ENCODE measurements at regions not wholly inside any gene's neighbourhood (a gene's known extent, or its start where the extent isn't known, plus 50 kb on each side); places are given as distances from the start of the nearest gene placed in this dataset.
"Not testable (repeated sequence)": the region's sequence is repeated elsewhere in the genome, so short reads cannot be mapped to it uniquely, and the experiment has no call there.

DNA sequence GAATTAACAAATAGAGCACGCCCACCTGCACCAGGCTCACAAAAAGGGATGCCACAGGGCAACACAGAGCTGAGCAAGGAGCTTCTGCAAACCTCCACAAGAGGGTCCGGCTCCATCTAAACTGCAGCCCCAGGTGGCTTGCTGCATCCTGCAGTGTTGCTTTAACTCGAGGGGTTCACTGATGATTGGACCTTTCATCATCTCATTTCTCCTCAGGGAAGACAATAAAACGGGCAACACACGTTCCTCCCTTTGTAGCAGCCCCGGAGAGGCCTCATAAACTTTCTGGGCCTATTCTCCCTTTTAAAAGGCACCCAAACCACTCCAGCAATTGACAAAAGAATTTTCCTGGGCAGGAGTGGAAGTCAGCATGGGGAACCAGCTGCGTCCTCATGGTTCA is 161.5 kb upstream of the CDH4 start:
- no peaks in the 10 kb centered on the region for H3K4me1 ChIP-seq (ENCODE audit: control insufficient read depth, insufficient read depth, low read length)
- ATAC-seq: no peak
- H3K27ac ChIP-seq (ENCODE audit: low read length): no peak overlapping the region
- intact Hi-C loops (cut with DNase I): no loop called here
- no peak overlapping the region for H3K4me3 ChIP-seq (ENCODE audit: low read length)
- 45% methylated on average over 7 of the region's 7 CpGs for WGBS
- no peaks in the 10 kb centered on the region for H3K27me3 ChIP-seq (ENCODE audit: control insufficient read depth, insufficient read depth)
- H3K9me3 ChIP-seq (ENCODE audit: control insufficient read depth, low read length): peaks cover 2% of the 10 kb centered on the region
- no peak for DNase-seq

DNA sequence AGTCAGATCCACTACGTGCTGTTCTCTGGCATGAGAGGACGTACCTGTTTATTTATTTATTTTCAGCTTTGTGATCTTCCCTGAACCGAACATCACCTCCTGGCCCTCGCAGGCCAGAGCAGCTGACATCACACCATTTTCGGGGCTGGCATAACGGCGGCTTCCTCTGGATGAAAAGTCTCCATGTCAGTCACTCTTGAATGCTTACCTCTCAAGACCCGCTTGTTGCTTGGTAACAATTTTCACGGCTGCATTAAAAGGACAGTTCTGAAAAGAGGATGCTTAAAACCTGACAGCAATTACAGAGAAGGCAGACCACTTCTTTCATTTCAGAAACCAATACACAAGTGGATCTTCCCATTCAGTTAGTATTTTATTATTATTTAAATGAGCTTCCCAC is 159.8 kb upstream of the CDH4 start:
- Histone ChIP-seq H3K9me3 (ENCODE audit: control insufficient read depth, low read length) (peaks cover 2% of the 10 kb centered on the region), H3K27ac (ENCODE audit: low read length) (no peak overlapping the region), H3K4me3 (ENCODE audit: low read length) (no peak overlapping the region), H3K27me3 (ENCODE audit: control insufficient read depth, insufficient read depth) (no peaks in the 10 kb centered on the region), H3K4me1 (ENCODE audit: control insufficient read depth, insufficient read depth, low read length) (no peaks in the 10 kb centered on the region)
- intact Hi-C loops (cut with DNase I): no loop called here
- ATAC-seq: no peak
- 83% methylated on average over 9 of the region's 9 CpGs for WGBS
- no peak for DNase-seq

DNA sequence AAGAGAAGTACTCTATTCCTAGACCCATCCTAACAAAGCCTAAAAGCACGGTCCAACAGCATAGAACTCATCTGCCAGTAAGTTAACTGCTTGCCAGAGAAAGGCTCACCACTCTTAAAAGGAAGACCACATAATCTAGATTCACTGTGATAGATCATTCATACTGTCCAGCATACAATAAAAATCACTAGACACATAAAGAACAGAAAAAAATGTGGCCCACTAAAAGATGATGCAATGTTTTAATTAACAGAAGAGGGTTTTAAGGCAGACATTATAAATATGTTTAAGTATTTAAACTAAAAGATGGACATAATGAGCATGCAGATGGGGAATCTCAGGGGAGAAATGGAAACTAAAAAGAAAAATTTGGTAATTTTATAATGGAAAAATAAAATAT is 157.5 kb upstream of the CDH4 start:
- no peaks in the 10 kb centered on the region for H3K4me1 ChIP-seq (ENCODE audit: control insufficient read depth, insufficient read depth, low read length)
- no peak for ATAC-seq
- intact Hi-C loops (cut with DNase I): no loop called here
- no peak overlapping the region for H3K27ac ChIP-seq (ENCODE audit: low read length)
- no peak overlapping the region for H3K4me3 ChIP-seq (ENCODE audit: low read length)
- H3K27me3 ChIP-seq (ENCODE audit: control insufficient read depth, insufficient read depth): no peaks in the 10 kb centered on the region
- 69% methylated on average over 1 of the region's 1 CpG for WGBS
- peaks cover 2% of the 10 kb centered on the region for H3K9me3 ChIP-seq (ENCODE audit: control insufficient read depth, low read length)
- no peak for DNase-seq

GRCh38 chr20:61096463-61096862 is 155.6 kb upstream of the CDH4 start:
- Histone ChIP-seq H3K4me3 (ENCODE audit: low read length) (no peak overlapping the region), H3K9me3 (ENCODE audit: control insufficient read depth, low read length) (peaks cover 2% of the 10 kb centered on the region), H3K27ac (ENCODE audit: low read length) (no peak overlapping the region), H3K4me1 (ENCODE audit: control insufficient read depth, insufficient read depth, low read length) (no peaks in the 10 kb centered on the region), H3K27me3 (ENCODE audit: control insufficient read depth, insufficient read depth) (no peaks in the 10 kb centered on the region)
- WGBS: 91% methylated on average over 2 of the region's 2 CpGs
- DNase-seq (no peak), ATAC-seq (no peak)
- intact Hi-C loops (cut with DNase I): no loop called here

DNA sequence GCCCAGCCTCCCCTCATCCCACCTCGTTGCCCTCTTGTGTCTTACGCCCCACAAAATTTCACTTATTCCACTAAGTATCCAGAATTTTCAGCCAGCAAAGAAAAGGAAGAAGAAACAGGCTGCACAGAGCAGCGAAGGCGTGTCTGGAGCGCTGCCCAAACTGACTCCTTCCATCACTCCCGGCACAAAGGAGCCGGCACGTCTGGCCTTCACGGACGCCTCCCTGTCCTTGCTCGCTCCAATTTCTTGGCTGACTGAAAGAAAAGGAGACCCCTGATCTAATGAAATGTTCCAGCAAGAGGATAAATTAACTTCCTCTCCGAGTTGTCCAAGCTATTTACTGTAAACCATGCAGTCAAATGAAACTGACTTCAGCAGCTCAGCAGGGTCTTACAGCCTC is 152.3 kb upstream of the CDH4 start:
- H3K4me1 ChIP-seq (ENCODE audit: control insufficient read depth, insufficient read depth, low read length): no peaks in the 10 kb centered on the region
- H3K27ac ChIP-seq (ENCODE audit: low read length): no peak overlapping the region
- ATAC-seq (no peak), DNase-seq (no peak)
- intact Hi-C loops (cut with DNase I): no loop called here
- no peaks in the 10 kb centered on the region for H3K27me3 ChIP-seq (ENCODE audit: control insufficient read depth, insufficient read depth)
- 42% methylated on average over 12 of the region's 12 CpGs for WGBS
- no peaks in the 10 kb centered on the region for H3K9me3 ChIP-seq (ENCODE audit: control insufficient read depth, low read length)
- H3K4me3 ChIP-seq (ENCODE audit: low read length): no peak overlapping the region

GRCh38 chr20:61100489-61100888 is 151.6 kb upstream of the CDH4 start:
- no peaks in the 10 kb centered on the region for H3K9me3 ChIP-seq (ENCODE audit: control insufficient read depth, low read length)
- H3K27me3 ChIP-seq (ENCODE audit: control insufficient read depth, insufficient read depth): no peaks in the 10 kb centered on the region
- no peak for DNase-seq
- ATAC-seq: no peak
- H3K4me3 ChIP-seq (ENCODE audit: low read length): no peak overlapping the region
- 86% methylated on average over 7 of the region's 7 CpGs for WGBS
- no peak overlapping the region for H3K27ac ChIP-seq (ENCODE audit: low read length)
- intact Hi-C loops (cut with DNase I): no loop called here
- no peaks in the 10 kb centered on the region for H3K4me1 ChIP-seq (ENCODE audit: control insufficient read depth, insufficient read depth, low read length)

DNA sequence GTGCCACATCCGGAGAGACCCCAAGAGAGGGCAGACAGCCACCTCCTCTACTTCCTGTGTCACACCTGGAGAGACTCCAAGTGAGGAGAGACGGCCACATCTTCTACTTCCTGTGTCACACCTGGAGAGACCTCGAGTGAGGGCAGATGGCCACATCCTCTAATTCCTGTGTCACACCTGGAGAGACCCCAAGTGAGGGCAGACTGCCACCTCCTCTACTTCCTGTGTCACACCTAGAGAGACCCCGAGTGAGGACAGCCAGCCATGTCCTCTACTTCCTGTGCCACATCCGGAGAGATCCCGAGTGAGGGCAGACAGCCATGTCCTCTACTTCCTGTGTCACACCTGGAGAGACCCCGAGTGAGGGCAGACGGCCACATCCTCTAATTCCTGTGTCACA is 150.7 kb upstream of the CDH4 start:
- H3K27ac ChIP-seq (ENCODE audit: low read length); H3K9me3 ChIP-seq (ENCODE audit: control insufficient read depth, low read length); DNase-seq; intact Hi-C loops (cut with DNase I); H3K27me3 ChIP-seq (ENCODE audit: control insufficient read depth, insufficient read depth); H3K4me1 ChIP-seq (ENCODE audit: control insufficient read depth, insufficient read depth, low read length); H3K4me3 ChIP-seq (ENCODE audit: low read length); ATAC-seq: not testable (repeated sequence)
- 56% methylated on average over 8 of the region's 8 CpGs for WGBS

DNA sequence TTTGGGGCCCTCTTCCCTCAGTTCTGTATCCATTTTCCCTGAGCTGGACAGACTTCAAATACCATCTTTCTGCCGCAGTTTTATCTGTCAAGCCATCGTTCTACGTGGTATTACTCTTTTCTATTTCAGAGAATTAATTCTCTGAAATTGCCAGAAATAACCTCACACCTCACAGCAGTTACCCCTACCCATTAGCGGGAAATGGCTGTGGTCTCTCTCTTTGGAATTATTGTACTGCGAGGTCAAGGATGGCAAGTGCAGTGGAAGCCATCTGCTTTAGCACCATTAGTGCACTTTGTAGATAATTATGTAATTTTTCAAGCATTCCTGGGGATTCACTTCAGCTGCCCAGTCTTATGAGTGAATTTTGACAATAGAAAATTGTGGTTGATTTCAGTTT is 147.8 kb upstream of the CDH4 start:
- H3K4me3 ChIP-seq (ENCODE audit: low read length): no peak overlapping the region
- H3K9me3 ChIP-seq (ENCODE audit: control insufficient read depth, low read length): no peaks in the 10 kb centered on the region
- ATAC-seq (no peak), DNase-seq (no peak)
- no peaks in the 10 kb centered on the region for H3K27me3 ChIP-seq (ENCODE audit: control insufficient read depth, insufficient read depth)
- WGBS: 82% methylated on average over 5 of the region's 5 CpGs
- intact Hi-C loops (cut with DNase I): no loop called here
- no peaks in the 10 kb centered on the region for H3K4me1 ChIP-seq (ENCODE audit: control insufficient read depth, insufficient read depth, low read length)
- H3K27ac ChIP-seq (ENCODE audit: low read length): no peak overlapping the region

DNA sequence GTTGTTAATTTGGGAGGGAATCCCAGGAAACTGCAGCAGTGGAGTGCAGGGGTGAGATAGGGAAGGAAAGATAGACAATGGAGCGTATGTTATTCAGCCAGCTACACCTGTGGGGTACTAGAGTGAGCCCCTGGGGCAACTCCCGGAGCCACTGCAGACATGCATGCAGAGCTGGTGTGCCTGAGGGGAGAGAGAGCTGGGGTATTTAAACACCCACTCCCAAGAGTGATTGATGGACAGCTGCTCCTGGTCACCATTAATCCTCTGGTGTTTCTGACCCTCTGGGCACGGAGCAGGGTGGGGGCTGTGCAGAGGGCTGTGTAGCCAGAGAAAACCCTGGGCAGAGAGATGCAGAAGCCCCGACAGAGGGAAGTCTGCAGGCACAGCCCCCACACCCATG is 146.7 kb upstream of the CDH4 start:
- H3K27ac ChIP-seq (ENCODE audit: low read length): no peak overlapping the region
- ATAC-seq: no peak
- intact Hi-C loops (cut with DNase I): no loop called here
- H3K9me3 ChIP-seq (ENCODE audit: control insufficient read depth, low read length): no peaks in the 10 kb centered on the region
- H3K4me3 ChIP-seq (ENCODE audit: low read length): no peak overlapping the region
- 49% methylated on average over 4 of the region's 4 CpGs for WGBS
- H3K27me3 ChIP-seq (ENCODE audit: control insufficient read depth, insufficient read depth): no peaks in the 10 kb centered on the region
- no peak for DNase-seq
- no peaks in the 10 kb centered on the region for H3K4me1 ChIP-seq (ENCODE audit: control insufficient read depth, insufficient read depth, low read length)

DNA sequence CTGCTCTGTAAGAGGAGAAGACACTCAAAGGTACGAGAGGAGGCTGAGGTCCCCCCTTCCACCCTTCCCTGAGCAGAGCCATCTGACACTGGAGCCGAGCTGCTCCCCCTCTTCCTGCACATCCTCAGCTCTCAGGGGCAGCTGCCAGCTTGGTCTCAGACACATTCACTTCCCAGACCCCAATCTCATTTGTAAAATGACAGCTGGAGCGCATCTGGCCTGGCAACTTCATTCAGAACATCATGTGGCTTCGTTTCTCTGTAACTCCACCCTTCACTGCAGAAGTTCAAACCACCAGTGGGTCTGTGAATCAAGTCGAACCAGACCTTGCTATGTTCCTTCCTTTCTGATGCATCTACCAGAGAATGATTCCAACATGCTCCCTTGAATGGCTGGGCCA is 145.6 kb upstream of the CDH4 start:
- intact Hi-C loops (cut with DNase I): no loop called here
- Histone ChIP-seq H3K4me1 (ENCODE audit: control insufficient read depth, insufficient read depth, low read length) (no peaks in the 10 kb centered on the region), H3K27me3 (ENCODE audit: control insufficient read depth, insufficient read depth) (no peaks in the 10 kb centered on the region), H3K27ac (ENCODE audit: low read length) (no peak overlapping the region), H3K9me3 (ENCODE audit: control insufficient read depth, low read length) (no peaks in the 10 kb centered on the region), H3K4me3 (ENCODE audit: low read length) (no peak overlapping the region)
- DNase-seq: no peak
- no peak for ATAC-seq
- WGBS: 54% methylated on average over 5 of the region's 5 CpGs

DNA sequence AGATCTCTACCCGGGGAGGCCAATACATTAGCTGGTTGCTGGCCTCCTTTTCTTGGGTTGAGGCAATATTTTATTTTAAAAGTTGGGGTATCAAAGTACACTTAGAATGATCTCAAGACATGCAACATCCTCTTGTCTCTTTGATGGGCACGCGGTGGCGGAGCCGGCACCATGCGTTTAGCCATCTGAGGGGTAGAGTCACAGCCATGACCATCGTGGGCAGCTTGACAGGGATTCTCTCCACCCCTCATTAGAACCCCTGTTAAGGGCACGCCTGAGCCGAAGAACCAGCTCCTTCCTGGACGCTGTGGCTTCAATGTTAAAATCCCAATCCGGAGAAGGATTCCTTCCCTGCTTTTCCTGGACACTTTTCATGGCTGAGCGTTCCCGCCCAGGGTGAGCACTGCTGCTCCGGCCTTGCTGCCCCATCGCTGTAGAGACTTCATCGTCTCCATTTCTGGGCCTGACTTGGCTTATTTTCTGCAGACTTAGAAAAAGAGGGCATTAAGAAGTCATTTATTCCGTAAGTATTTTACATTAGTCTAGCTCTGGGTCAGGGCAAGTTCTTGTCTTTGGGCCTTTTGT is 142.7 kb upstream of the CDH4 start:
- Histone ChIP-seq H3K4me1 (ENCODE audit: control insufficient read depth, insufficient read depth, low read length) (no peaks in the 10 kb centered on the region), H3K9me3 (ENCODE audit: control insufficient read depth, low read length) (no peaks in the 10 kb centered on the region), H3K27ac (ENCODE audit: low read length) (no peak overlapping the region), H3K27me3 (ENCODE audit: control insufficient read depth, insufficient read depth) (no peaks in the 10 kb centered on the region), H3K4me3 (ENCODE audit: low read length) (no peak overlapping the region)
- intact Hi-C loops (cut with DNase I): no loop called here
- DNase-seq (no peak), ATAC-seq (no peak)
- 88% methylated on average over 17 of the region's 17 CpGs for WGBS

DNA sequence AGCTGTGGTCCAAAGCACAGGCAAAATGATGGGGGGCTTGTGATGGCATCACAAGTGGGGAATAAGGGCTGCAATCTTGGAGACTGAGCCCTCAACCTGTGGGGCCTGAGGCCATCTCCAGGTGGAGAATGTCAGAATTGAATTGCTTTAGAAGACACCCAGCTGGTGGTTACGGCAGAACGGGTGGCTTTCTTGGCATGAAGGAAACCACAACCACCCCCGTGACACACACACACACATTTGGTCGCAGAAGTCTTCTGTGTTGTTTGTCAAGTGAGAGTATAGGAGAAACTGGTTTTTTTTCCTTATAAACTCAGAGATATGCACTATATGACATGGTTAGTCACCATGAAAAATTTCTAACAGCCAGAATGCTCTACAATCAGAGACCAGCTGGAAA is 139.5 kb upstream of the CDH4 start:
- DNase-seq (no peak), ATAC-seq (no peak)
- Histone ChIP-seq H3K4me1 (ENCODE audit: control insufficient read depth, insufficient read depth, low read length) (no peaks in the 10 kb centered on the region), H3K27ac (ENCODE audit: low read length) (no peak overlapping the region), H3K27me3 (ENCODE audit: control insufficient read depth, insufficient read depth) (no peaks in the 10 kb centered on the region), H3K4me3 (ENCODE audit: low read length) (no peak overlapping the region), H3K9me3 (ENCODE audit: control insufficient read depth, low read length) (no peaks in the 10 kb centered on the region)
- 78% methylated on average over 4 of the region's 4 CpGs for WGBS
- intact Hi-C loops (cut with DNase I): no loop called here

All from right cardiac atrium (tissue), 5 donors.